Loucy (cell line): ENCODE measurements at regions not wholly inside any gene's neighbourhood (a gene's known extent, or its start where the extent isn't known, plus 50 kb on each side); places are given as distances from the start of the nearest gene placed in this dataset.

Source experiments
- H2AFZ ChIP-seq: fragments of 200-600 bp; sonication (generic); 2 replicates; pipeline ENCODE4 v1.6.0; 2016; ENCODE audit warnings: antibody characterized with exemption, mild to moderate bottlenecking, low read length, moderate library complexity
- H3F3A ChIP-seq: fragments of 200-600 bp; 2 replicates; pipeline ENCODE4 v1.6.0; 2016; ENCODE audit warnings: antibody characterized with exemption, low read depth, mild to moderate bottlenecking
- H3K27me3 ChIP-seq: fragments of 200-600 bp; sonication (generic); 2 replicates; pipeline ENCODE4 v1.6.1; 2014; ENCODE audit warnings: low read length, mild to moderate bottlenecking; ENCODE audit not compliant: insufficient read depth, poor library complexity, severe bottlenecking
- H3K36me3 ChIP-seq: fragments of 200-600 bp; sonication (generic); 2 replicates; pipeline ENCODE4 v1.6.1; 2016; ENCODE audit warnings: low read length; ENCODE audit not compliant: insufficient read depth
- H3K4me1 ChIP-seq: fragments of 200-600 bp; sonication (generic); 2 replicates; pipeline ENCODE4 v1.5.1; 2014; ENCODE audit warnings: low read length, mild to moderate bottlenecking; ENCODE audit not compliant: insufficient read depth, poor library complexity, severe bottlenecking
- H3K4me2 ChIP-seq: fragments of 200-600 bp; sonication (generic); 2 replicates; pipeline ENCODE4 v1.6.0; 2014; ENCODE audit warnings: antibody characterized with exemption, low read length, low read depth, mild to moderate bottlenecking; ENCODE audit not compliant: poor library complexity, severe bottlenecking
- H3K4me3 ChIP-seq: fragments of 200-600 bp; sonication (generic); 2 replicates; pipeline ENCODE4 v1.5.1; 2014; ENCODE audit warnings: low read length, mild to moderate bottlenecking, mixed read lengths; ENCODE audit not compliant: poor library complexity, severe bottlenecking
- H3K79me2 ChIP-seq: fragments of 200-600 bp; sonication (generic); 2 replicates; pipeline ENCODE4 v1.6.1; 2014; ENCODE audit warnings: low read length; ENCODE audit not compliant: insufficient read depth
- H3K9ac ChIP-seq: fragments of 200-600 bp; sonication (generic); 2 replicates; pipeline ENCODE4 v1.6.0; 2014; ENCODE audit warnings: mild to moderate bottlenecking, low read depth, low read length, moderate library complexity; ENCODE audit not compliant: poor library complexity, severe bottlenecking
- H3K9me2 ChIP-seq: fragments of 200-600 bp; sonication (generic); replicated peaks from 2 replicates; pipeline ENCODE4 v1.6.1; 2016; ENCODE audit warnings: low read depth, low read length, mixed read lengths
- H3K9me3 ChIP-seq: fragments of 200-600 bp; sonication (generic); 2 replicates; pipeline ENCODE4 v1.6.1; 2014; ENCODE audit warnings: mild to moderate bottlenecking, antibody characterized with exemption, low read length, low read depth; ENCODE audit not compliant: insufficient read depth
- H4K20me1 ChIP-seq: fragments of 200-600 bp; sonication (generic); 2 replicates; pipeline ENCODE4 v1.6.0; 2014; ENCODE audit warnings: antibody characterized with exemption, low read length, mild to moderate bottlenecking; ENCODE audit not compliant: insufficient read depth, poor library complexity, severe bottlenecking
- EZH2phosphoT487 ChIP-seq: fragments of 200-600 bp; IDR thresholded peaks from 2 replicates; pipeline ENCODE4 v1.6.1; 2018; ENCODE audit warnings: antibody characterized with exemption, mild to moderate bottlenecking, moderate library complexity, borderline replicate concordance
- TF ChIP-seq, protein P1 (sequence below): fragments of 200-600 bp; sonication (generic); conservative IDR thresholded peaks from 2 replicates; pipeline ENCODE4 v1.5.1; 2014; ENCODE audit warnings: mild to moderate bottlenecking, antibody characterized with exemption, low read length

GRCh38 chrX:124211312-124211942, 121.0 kb upstream of the TEX13D start:
- Histone ChIP-seq H4K20me1 (no peaks in the 10 kb centered on the region), H3K4me3 (no peak overlapping the region), H2AFZ (no peak overlapping the region), H3K4me1 (peaks cover 52% of the 10 kb centered on the region), H3K9ac (no peak overlapping the region), H3K36me3 (no peaks in the 10 kb centered on the region), H3K9me3 (no peaks in the 10 kb centered on the region), H3K79me2 (no peaks in the 10 kb centered on the region), H3K9me2 (no peaks in the 10 kb centered on the region), H3K4me2 (no peak overlapping the region), H3F3A (no peaks in the 10 kb centered on the region), H3K27me3 (no peaks in the 10 kb centered on the region)
- TF ChIP-seq, protein P1, sequence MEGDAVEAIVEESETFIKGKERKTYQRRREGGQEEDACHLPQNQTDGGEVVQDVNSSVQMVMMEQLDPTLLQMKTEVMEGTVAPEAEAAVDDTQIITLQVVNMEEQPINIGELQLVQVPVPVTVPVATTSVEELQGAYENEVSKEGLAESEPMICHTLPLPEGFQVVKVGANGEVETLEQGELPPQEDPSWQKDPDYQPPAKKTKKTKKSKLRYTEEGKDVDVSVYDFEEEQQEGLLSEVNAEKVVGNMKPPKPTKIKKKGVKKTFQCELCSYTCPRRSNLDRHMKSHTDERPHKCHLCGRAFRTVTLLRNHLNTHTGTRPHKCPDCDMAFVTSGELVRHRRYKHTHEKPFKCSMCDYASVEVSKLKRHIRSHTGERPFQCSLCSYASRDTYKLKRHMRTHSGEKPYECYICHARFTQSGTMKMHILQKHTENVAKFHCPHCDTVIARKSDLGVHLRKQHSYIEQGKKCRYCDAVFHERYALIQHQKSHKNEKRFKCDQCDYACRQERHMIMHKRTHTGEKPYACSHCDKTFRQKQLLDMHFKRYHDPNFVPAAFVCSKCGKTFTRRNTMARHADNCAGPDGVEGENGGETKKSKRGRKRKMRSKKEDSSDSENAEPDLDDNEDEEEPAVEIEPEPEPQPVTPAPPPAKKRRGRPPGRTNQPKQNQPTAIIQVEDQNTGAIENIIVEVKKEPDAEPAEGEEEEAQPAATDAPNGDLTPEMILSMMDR, result peak; percentile 66
- TF ChIP-seq EZH2phosphoT487, result no peak

- H3K4me1 ChIP-seq, result peaks cover 61% of the 10 kb centered on the region
- no peak overlapping the region for H3K4me3 ChIP-seq
- no peaks in the 10 kb centered on the region for H3K9me3 ChIP-seq
- H4K20me1 ChIP-seq, result no peaks in the 10 kb centered on the region
- TF ChIP-seq EZH2phosphoT487, result no peak
- TF ChIP-seq, protein P1, result no peak
- H3K9me2 ChIP-seq, result no peaks in the 10 kb centered on the region
- no peak overlapping the region; the same call in 1 of the 2 replicates for H2AFZ ChIP-seq
- H3K27me3 ChIP-seq, result no peaks in the 10 kb centered on the region
- no peaks in the 10 kb centered on the region for H3K79me2 ChIP-seq
- H3K9ac ChIP-seq, result no peak overlapping the region
- no peaks in the 10 kb centered on the region for H3K36me3 ChIP-seq
- H3F3A ChIP-seq, result peaks cover 6% of the 10 kb centered on the region
- peak overlapping the region; percentile 37 for H3K4me2 ChIP-seq
Observed at GRCh38 chrX:124212622-124213021, 119.8 kb upstream of the TEX13D start.

- Histone ChIP-seq H3K9me3 (no peaks in the 10 kb centered on the region), H3K9me2 (no peaks in the 10 kb centered on the region), H3K36me3 (no peaks in the 10 kb centered on the region), H3K4me3 (no peak overlapping the region), H3K4me1 (peaks cover 76% of the 10 kb centered on the region), H3F3A (peaks cover 13% of the 10 kb centered on the region), H3K4me2 (peak overlapping the region; percentile 95), H4K20me1 (no peaks in the 10 kb centered on the region), H3K9ac (peak overlapping the region; percentile 80), H3K27me3 (no peaks in the 10 kb centered on the region), H2AFZ (no peak overlapping the region), H3K79me2 (no peaks in the 10 kb centered on the region)
- no peak for TF ChIP-seq EZH2phosphoT487
- TF ChIP-seq, protein P1, result no peak
Observed at GRCh38 chrX:124215786-124216185, 116.7 kb upstream of the TEX13D start.
